T-helper 1 cell treated with Interleukin-12 subunit alpha and Interleukin-12 subunit beta and Interleukin-4 antibody, amounts not matched to agents 30 μg/mL and 1 μg/mL, for 36 hours (primary cell): ENCODE measurements at regions not wholly inside any gene's neighbourhood (a gene's known extent, or its start where the extent isn't known, plus 50 kb on each side); places are given as distances from the start of the nearest gene placed in this dataset.
"Not testable (repeated sequence)": the region's sequence is repeated elsewhere in the genome, so short reads cannot be mapped to it uniquely, and the experiment has no call there.

Experiments
- H3K27ac Mint-ChIP-seq: one replicate; pipeline ENCODE4 v1.8.0; 2021; ENCODE audit warnings: mild to moderate bottlenecking, mixed read lengths
- H3K27me3 Mint-ChIP-seq: one replicate; pipeline ENCODE4 v1.8.0; 2021; ENCODE audit warnings: low read depth, mixed read lengths
- H3K36me3 Mint-ChIP-seq: one replicate; pipeline ENCODE4 v1.8.0; 2021; ENCODE audit warnings: low read depth, mixed read lengths
- H3K4me1 Mint-ChIP-seq: one replicate; pipeline ENCODE4 v1.8.0; 2021; ENCODE audit warnings: low read depth, mixed read lengths
- H3K4me3 Mint-ChIP-seq: one replicate; pipeline ENCODE4 v1.8.0; 2021; ENCODE audit warnings: mild to moderate bottlenecking, moderate library complexity, mixed read lengths
- H3K9me3 Mint-ChIP-seq: one replicate; pipeline ENCODE4 v1.8.0; 2021; ENCODE audit warnings: mixed read lengths

DNA sequence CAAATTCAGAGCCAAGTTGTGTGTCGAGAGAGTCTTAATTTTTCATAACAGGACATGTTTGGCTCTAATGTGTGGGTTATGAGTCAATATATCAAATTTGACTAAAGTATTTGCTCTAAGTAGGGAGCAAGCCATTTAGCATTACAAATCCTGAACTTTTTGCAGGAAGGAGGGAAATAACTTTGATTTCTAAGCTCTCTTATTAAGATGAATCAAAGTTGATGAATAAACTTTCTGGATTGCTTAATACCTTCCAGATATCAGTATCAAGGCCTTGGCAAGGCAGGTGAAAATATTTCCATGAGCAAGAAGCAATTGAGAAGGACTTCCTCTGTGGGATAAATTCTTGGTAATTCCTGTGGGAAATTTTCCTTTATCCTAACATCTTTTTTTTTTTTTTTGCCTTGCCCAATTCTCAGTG lies 258.8 kb downstream of the AHR start:
- Mint-ChIP-seq H3K27ac (no peak overlapping the region), H3K27me3 (no peaks in the 10 kb centered on the region), H3K36me3 (no peaks in the 10 kb centered on the region), H3K4me1 (no peaks in the 10 kb centered on the region), H3K4me3 (no peak overlapping the region), H3K9me3 (no peaks in the 10 kb centered on the region)

DNA sequence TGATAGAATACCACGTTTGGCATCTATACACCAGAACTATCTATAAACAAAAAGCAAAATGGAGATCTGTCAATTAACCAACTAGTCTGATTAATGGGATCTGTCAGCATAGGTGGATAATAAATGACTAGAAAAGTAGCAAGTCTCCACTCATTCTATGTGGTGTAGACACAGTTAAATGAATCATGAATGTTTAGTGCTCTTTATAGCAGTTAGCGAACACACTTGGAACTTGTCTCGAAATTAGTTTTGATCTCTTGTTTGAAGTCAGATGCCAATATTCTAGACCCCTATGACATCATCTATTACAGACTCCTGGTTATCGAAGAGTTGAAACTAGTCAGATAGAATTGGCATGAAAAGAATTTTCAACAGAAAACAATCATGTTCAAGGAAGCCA lies 259.7 kb downstream of the AHR start:
- no peaks in the 10 kb centered on the region for H3K9me3 Mint-ChIP-seq
- no peaks in the 10 kb centered on the region for H3K36me3 Mint-ChIP-seq
- H3K4me1 Mint-ChIP-seq = no peaks in the 10 kb centered on the region
- no peak overlapping the region for H3K4me3 Mint-ChIP-seq
- H3K27me3 Mint-ChIP-seq = no peaks in the 10 kb centered on the region
- H3K27ac Mint-ChIP-seq = no peak overlapping the region

DNA sequence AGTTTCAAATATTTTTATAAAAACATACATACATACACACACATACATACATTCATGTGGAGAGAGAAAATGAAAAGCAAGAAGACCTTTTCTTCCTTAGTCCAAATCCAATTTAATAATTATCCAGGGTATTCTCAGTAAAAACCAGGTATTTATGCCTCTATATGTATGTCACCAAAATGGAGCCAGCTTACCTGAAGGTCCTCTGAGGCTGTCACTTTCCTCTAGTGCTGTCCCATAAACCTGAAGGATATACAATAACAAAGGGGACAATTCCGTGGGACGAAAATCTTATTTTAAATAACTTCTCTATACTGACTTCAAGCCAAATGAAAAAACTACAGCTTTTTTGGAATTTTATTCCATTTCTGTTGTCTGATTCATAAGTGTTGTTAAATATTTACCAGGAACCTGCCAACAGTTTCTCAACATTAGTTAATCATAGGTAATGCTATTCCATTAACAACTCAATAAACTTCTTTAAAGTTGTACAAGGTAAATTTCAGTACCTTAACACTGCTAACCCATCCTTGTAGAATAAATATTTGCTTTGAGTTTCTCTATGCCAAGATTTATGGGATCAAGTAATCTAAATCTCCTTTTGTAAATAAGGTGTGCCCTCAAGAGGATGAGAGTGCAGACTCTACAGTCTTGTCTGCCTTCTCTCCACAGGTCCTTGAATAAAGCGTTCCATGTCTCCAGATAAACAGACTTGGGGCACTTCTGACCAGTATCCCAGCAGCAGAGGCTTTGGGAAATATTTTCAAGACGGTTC lies 260.3 kb downstream of the AHR start:
- no peaks in the 10 kb centered on the region for H3K36me3 Mint-ChIP-seq
- H3K27me3 Mint-ChIP-seq = no peaks in the 10 kb centered on the region
- no peak overlapping the region for H3K27ac Mint-ChIP-seq
- no peak overlapping the region for H3K4me3 Mint-ChIP-seq
- no peaks in the 10 kb centered on the region for H3K4me1 Mint-ChIP-seq
- H3K9me3 Mint-ChIP-seq = no peaks in the 10 kb centered on the region

DNA sequence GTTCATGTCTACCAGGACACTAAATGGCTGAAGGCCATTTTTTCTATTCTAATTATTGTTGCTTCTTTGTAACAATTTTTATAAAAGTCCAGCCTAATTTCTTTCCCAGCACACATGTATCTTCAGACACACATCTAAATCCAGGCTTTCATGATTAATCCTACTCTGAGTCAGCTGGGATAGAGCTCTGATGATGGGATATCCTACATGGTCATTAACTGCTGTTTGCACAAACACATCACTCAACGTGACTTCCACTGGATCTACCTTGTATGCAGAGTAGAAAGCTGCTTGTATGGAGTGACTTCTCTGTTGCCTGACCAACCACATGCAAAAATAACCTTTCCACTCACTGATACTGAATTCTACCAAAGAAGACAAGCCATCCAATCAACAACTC lies 260.9 kb downstream of the AHR start:
- Mint-ChIP-seq H3K27ac (no peak overlapping the region), H3K9me3 (peaks cover 3% of the 10 kb centered on the region), H3K27me3 (no peaks in the 10 kb centered on the region), H3K36me3 (no peaks in the 10 kb centered on the region), H3K4me1 (no peaks in the 10 kb centered on the region), H3K4me3 (no peak overlapping the region)

DNA sequence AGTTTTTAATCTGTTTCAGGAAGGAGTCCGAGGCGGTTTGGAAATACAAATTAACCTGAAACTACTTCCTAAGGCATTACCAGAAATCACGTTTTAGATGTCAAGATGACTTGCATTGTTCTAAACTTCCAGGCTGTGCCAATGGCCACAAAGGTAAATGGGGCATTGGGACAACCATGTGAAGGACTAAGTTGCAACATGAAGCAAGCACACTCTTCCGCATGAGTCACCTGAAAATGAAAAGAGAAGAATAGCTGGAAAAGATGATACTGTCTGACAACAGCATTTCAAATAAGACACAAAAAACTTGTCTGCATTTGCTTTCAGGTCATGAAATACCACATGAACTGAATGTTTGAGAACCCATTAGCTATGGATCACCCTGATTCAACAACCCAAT lies 262.1 kb downstream of the AHR start:
- Mint-ChIP-seq H3K4me3 (no peak overlapping the region), H3K9me3 (peaks cover 3% of the 10 kb centered on the region), H3K27me3 (peaks cover 3% of the 10 kb centered on the region), H3K36me3 (no peaks in the 10 kb centered on the region), H3K27ac (no peak overlapping the region), H3K4me1 (no peaks in the 10 kb centered on the region)

DNA sequence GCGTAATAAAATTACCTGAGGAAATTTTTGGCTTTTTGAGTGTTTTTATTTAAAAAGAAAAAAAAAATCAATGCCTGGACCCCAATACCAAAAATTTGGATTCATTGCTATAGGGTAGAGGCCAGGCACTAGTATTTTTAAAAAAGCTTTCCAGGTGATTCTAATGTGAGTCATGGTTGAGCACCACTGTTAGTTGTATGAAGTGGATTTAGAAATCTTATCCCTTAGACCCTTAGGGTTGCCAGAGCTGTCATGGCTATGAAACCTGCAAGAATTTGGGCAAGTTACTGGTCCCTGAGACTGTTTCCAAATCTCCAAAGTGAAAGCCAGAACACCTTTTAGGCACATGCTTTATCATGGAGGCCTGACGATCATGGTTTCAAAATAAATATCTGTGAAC lies 262.5 kb downstream of the AHR start:
- no peaks in the 10 kb centered on the region for H3K36me3 Mint-ChIP-seq
- H3K9me3 Mint-ChIP-seq = peaks cover 3% of the 10 kb centered on the region
- no peak overlapping the region for H3K27ac Mint-ChIP-seq
- H3K27me3 Mint-ChIP-seq = peaks cover 3% of the 10 kb centered on the region
- H3K4me1 Mint-ChIP-seq = no peaks in the 10 kb centered on the region
- no peak overlapping the region for H3K4me3 Mint-ChIP-seq

DNA sequence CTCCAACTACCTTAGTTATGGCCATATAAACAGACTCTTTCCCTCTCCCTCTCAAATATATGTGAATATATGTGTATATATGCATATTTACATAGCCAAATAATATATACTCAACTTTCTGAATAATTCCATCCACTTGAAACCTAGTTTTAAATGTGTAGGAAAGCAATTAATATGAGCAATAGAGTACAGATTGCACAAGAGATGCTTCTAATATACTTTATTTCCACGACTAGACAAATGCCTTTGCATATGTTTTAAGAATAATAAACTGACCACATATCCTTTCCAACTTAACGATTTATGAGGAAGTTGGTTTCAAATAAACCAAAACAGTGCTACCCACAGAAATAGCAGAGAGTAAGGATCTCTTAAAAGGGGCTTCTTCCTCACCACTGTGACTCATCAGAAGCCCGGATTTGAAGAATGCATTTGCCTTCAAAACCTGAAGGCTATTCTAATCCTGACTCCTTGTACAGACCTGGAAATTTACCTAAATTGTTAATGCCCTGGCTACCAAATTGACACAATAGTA lies 266.3 kb downstream of the AHR start:
- no peak overlapping the region for H3K27ac Mint-ChIP-seq
- peaks cover 3% of the 10 kb centered on the region for H3K27me3 Mint-ChIP-seq
- no peaks in the 10 kb centered on the region for H3K4me1 Mint-ChIP-seq
- H3K4me3 Mint-ChIP-seq = no peak overlapping the region
- H3K36me3 Mint-ChIP-seq = no peaks in the 10 kb centered on the region
- peaks cover 9% of the 10 kb centered on the region for H3K9me3 Mint-ChIP-seq

DNA sequence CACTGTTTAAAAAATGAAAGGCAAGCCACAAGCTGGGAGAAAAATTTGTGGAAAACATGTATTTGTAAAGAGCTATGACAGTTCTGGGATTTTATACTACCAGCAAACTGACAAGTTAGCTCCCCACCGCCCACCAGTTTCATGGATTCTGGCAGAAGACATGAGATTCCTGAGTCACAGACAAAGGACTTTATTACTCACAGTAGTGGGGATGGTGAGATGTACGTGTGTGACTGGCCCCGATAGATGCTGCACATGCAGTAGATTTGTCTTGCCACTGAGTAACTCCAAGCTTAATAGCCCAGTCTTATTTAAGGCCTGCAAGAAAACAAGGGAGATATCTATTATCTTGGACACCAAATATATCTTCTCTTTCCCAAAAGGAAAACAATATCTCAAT lies 281.7 kb downstream of the AHR start:
- Mint-ChIP-seq H3K27ac (no peak overlapping the region), H3K4me3 (no peak overlapping the region), H3K27me3 (no peaks in the 10 kb centered on the region), H3K36me3 (no peaks in the 10 kb centered on the region), H3K9me3 (peaks cover 9% of the 10 kb centered on the region), H3K4me1 (no peaks in the 10 kb centered on the region)

DNA sequence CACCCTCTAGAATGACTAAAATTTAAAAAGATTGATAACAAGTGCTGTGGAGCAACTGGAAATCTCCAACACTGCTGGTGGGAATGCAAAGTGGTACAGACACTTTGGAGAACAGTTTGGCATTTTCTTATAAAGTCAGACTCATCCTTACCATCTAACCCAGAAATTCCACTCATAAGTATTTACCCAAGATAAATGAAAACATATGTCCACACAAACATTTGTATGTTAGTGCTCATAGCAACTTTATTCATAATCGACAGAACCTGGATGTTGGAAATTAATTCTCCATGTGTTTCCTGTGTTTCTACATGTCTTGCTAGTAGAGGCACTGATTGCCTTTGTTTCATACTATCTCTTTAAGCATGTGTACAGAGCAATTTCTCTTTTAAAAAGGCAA lies 282.4 kb downstream of the AHR start:
- no peak overlapping the region for H3K4me3 Mint-ChIP-seq
- H3K27ac Mint-ChIP-seq = no peak overlapping the region
- no peaks in the 10 kb centered on the region for H3K36me3 Mint-ChIP-seq
- H3K9me3 Mint-ChIP-seq = peaks cover 9% of the 10 kb centered on the region
- H3K27me3 Mint-ChIP-seq = no peaks in the 10 kb centered on the region
- no peaks in the 10 kb centered on the region for H3K4me1 Mint-ChIP-seq

DNA sequence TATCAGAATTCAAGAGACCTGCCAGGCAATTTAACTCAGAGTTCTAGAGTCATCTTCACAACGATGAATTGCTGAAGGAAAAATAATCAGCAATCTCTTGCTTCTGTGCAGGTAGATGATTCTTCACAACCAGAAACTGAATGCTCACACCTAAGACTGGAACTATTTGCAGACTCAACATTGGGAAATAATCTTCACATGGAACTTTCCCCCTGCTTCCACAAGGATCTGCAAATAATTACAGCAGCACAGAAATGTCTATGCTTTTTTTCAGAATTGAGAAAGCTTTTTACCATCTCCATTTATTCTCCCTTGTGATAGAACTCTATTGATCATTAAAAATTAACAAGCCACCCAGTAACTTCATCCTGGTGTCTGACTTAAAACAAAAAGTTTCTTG lies 282.8 kb downstream of the AHR start:
- H3K4me3 Mint-ChIP-seq = no peak overlapping the region
- H3K27ac Mint-ChIP-seq = no peak overlapping the region
- no peaks in the 10 kb centered on the region for H3K27me3 Mint-ChIP-seq
- H3K9me3 Mint-ChIP-seq = peaks cover 9% of the 10 kb centered on the region
- no peaks in the 10 kb centered on the region for H3K4me1 Mint-ChIP-seq
- no peaks in the 10 kb centered on the region for H3K36me3 Mint-ChIP-seq

DNA sequence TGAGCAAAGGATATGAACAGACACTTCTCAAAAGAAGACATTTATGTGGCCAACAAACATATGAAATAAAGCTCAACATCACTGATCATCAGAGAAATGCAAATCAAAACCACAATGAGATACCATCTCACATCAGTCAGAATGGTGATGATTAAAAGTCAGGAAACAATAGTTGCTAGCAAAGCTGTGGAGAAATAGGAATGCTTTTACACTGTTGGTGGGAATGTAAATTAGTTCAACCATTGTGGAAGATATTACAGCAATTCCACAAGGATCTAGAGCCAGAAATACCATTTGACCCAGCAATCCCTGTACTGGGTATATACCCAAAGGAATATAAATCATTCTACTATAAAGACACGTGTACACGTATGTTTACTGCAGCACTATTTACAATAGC lies 284.2 kb downstream of the AHR start:
- not testable (repeated sequence) for H3K27ac Mint-ChIP-seq, H3K27me3 Mint-ChIP-seq, H3K36me3 Mint-ChIP-seq, H3K4me1 Mint-ChIP-seq, H3K4me3 Mint-ChIP-seq, H3K9me3 Mint-ChIP-seq

DNA sequence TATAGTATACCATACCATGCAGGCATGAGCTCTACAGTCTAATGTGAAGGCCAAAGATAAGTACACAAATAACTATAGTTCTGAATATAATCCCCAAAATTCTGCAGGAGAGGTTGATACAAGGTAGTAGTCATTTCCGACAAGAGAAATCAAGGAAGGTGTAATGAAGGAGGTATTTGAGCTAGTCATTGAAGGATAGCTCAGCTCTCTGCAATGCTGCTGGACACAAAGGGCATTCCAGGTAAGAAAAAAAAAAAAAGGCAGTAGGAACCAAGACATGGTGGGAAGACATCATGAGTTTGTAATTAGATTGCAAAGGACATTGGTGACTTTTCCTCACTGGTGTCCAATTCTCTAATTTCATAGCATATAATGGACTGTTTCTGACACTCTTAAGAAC lies 285.3 kb downstream of the AHR start:
- no peak overlapping the region for H3K27ac Mint-ChIP-seq
- H3K4me1 Mint-ChIP-seq = no peaks in the 10 kb centered on the region
- no peaks in the 10 kb centered on the region for H3K36me3 Mint-ChIP-seq
- H3K4me3 Mint-ChIP-seq = no peak overlapping the region
- no peaks in the 10 kb centered on the region for H3K9me3 Mint-ChIP-seq
- no peaks in the 10 kb centered on the region for H3K27me3 Mint-ChIP-seq

DNA sequence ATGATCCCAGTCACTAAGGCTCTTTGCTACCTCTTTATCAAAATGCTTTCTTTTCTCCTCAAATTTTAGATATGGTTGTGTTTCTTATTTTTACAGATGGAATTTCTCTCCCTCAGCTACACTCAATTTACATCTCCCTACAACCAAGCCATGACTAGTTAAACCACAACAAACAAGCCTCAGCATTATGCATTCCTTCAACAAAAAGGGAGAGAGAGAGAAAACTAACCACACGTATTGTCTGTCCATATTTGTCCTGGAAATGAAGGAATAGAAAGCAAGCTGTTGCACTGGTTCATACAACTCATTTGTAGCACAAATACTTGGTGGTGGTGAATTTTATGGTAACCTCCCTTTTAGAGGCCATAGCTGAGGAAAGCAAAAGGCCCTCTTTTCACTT lies 286.4 kb downstream of the AHR start:
- H3K27me3 Mint-ChIP-seq = no peaks in the 10 kb centered on the region
- no peaks in the 10 kb centered on the region for H3K9me3 Mint-ChIP-seq
- H3K4me3 Mint-ChIP-seq = no peak overlapping the region
- no peak overlapping the region for H3K27ac Mint-ChIP-seq
- H3K4me1 Mint-ChIP-seq = no peaks in the 10 kb centered on the region
- no peaks in the 10 kb centered on the region for H3K36me3 Mint-ChIP-seq

DNA sequence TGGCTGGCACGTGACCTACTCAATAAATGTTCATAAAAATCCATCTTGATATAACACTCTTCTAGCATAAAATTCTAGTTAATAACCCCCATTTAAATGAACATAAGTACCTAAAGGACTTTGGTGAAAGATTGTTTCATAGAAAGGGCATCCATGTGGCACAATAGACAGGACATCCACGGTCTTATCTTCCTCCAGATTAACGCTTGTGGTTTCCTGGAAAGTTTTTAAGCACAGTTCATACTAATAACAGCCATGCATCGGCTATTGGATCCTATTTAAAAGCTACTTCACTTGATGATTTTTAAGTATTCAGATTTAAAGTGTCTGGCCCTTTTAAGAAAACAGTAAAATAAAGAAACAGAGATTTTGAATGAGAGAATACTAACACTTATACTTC lies 288.3 kb downstream of the AHR start:
- Mint-ChIP-seq H3K9me3 (no peaks in the 10 kb centered on the region), H3K36me3 (no peaks in the 10 kb centered on the region), H3K4me1 (no peaks in the 10 kb centered on the region), H3K4me3 (no peak overlapping the region), H3K27me3 (no peaks in the 10 kb centered on the region), H3K27ac (no peak overlapping the region)

DNA sequence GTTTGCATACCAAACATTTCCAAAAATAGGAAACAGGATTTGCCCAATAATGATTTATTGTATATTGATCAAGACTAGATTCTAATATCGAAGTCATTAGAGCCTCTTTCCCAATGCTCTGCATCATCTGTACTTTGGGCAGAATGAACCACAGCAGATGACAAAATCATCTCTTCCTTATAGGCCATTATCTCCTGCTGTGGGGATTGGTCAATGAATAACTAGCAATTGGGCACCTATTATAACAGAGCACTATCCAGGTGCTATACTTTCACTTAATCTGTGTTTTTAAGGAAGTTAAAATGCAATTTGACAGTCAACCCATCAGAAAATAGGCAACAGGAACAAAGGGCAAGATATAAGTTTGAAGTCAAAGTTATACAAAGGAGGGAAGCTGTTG lies 290.3 kb downstream of the AHR start:
- H3K4me3 Mint-ChIP-seq = no peak overlapping the region
- no peaks in the 10 kb centered on the region for H3K27me3 Mint-ChIP-seq
- no peaks in the 10 kb centered on the region for H3K9me3 Mint-ChIP-seq
- no peak overlapping the region for H3K27ac Mint-ChIP-seq
- no peaks in the 10 kb centered on the region for H3K36me3 Mint-ChIP-seq
- H3K4me1 Mint-ChIP-seq = no peaks in the 10 kb centered on the region

DNA sequence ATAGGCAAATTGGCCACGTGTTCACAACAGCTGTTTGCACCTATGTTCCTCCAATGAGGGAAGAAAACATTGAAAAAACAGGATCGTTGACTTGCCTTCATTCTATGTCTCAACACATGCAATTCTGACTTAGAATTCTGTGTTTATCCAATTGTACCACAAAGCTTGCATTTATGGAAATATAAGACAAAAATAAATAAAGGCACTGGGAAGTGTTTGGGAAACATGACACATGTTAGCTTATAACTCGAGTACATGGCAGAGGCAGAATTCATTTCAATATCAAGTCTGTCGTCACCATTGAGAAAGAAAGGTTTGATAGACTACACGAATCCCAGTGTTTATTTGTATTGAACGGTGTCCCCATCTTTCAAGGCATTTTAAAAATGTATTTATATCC lies 291.2 kb downstream of the AHR start:
- no peak overlapping the region for H3K27ac Mint-ChIP-seq
- no peaks in the 10 kb centered on the region for H3K36me3 Mint-ChIP-seq
- H3K4me1 Mint-ChIP-seq = no peaks in the 10 kb centered on the region
- H3K9me3 Mint-ChIP-seq = no peaks in the 10 kb centered on the region
- H3K4me3 Mint-ChIP-seq = no peak overlapping the region
- no peaks in the 10 kb centered on the region for H3K27me3 Mint-ChIP-seq
